Upper lobe of right lung (tissue), 1 donor: ENCODE measurements at regions not wholly inside any gene's neighbourhood (a gene's known extent, or its start where the extent isn't known, plus 50 kb on each side); places are given as distances from the start of the nearest gene placed in this dataset.

ENCODE experiments used
- ATAC-seq: fragments of 200-7000 bp; cut with Tn5 transposase; one replicate; pipeline ENCODE4 v1.9.1; 2020; ENCODE audit warnings: mild to moderate bottlenecking, moderate library complexity
- DNase-seq: peaks from one replicate; pipeline ENCODE4 v3.0.0-alpha.2; 2020
- H3K27ac ChIP-seq: fragments of 200-600 bp; one replicate; pipeline ENCODE4 v1.8.0; 2022
- H3K27me3 ChIP-seq: fragments of 200-600 bp; one replicate; pipeline ENCODE4 v1.8.0; 2022; ENCODE audit warnings: mild to moderate bottlenecking
- H3K36me3 ChIP-seq: fragments of 200-600 bp; one replicate; pipeline ENCODE4 v1.8.0; 2022
- H3K4me1 ChIP-seq: fragments of 200-600 bp; one replicate; pipeline ENCODE4 v1.8.0; 2022
- H3K4me3 ChIP-seq: fragments of 200-600 bp; one replicate; pipeline ENCODE4 v1.8.0; 2022; ENCODE audit warnings: mild to moderate bottlenecking
- H3K9me3 ChIP-seq: fragments of 200-600 bp; one replicate; pipeline ENCODE4 v1.8.0; 2022
- intact Hi-C: fragments of 100-400 bp; cut with DNase I; formaldehyde crosslinking; loops from one replicate; pipeline ENCODE4 v1.11.0; 2022
- TF ChIP-seq, protein P1 (sequence below): fragments of 200-600 bp; IDR thresholded peaks from one replicate; pipeline ENCODE4 v1.8.0; 2022; ENCODE audit warnings: antibody characterized with exemption
- donor health status: DM: no; HTN: yes; CAD: no; lungs with severe emphysema.

- Histone ChIP-seq H3K9me3 (no peaks in the 10 kb centered on the region), H3K36me3 (no peaks in the 10 kb centered on the region), H3K4me1 (no peaks in the 10 kb centered on the region), H3K27me3 (no peaks in the 10 kb centered on the region), H3K27ac (no peak overlapping the region), H3K4me3 (no peak overlapping the region)
- TF ChIP-seq, protein P1, sequence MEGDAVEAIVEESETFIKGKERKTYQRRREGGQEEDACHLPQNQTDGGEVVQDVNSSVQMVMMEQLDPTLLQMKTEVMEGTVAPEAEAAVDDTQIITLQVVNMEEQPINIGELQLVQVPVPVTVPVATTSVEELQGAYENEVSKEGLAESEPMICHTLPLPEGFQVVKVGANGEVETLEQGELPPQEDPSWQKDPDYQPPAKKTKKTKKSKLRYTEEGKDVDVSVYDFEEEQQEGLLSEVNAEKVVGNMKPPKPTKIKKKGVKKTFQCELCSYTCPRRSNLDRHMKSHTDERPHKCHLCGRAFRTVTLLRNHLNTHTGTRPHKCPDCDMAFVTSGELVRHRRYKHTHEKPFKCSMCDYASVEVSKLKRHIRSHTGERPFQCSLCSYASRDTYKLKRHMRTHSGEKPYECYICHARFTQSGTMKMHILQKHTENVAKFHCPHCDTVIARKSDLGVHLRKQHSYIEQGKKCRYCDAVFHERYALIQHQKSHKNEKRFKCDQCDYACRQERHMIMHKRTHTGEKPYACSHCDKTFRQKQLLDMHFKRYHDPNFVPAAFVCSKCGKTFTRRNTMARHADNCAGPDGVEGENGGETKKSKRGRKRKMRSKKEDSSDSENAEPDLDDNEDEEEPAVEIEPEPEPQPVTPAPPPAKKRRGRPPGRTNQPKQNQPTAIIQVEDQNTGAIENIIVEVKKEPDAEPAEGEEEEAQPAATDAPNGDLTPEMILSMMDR, result no peak
- DNase-seq, result no peak
- intact Hi-C loops, result no loop called here
- no peak for ATAC-seq
These were observed 83.8 kb upstream of the NMUR2 start for GRCh38 chr5:152488869-152489268.

DNA sequence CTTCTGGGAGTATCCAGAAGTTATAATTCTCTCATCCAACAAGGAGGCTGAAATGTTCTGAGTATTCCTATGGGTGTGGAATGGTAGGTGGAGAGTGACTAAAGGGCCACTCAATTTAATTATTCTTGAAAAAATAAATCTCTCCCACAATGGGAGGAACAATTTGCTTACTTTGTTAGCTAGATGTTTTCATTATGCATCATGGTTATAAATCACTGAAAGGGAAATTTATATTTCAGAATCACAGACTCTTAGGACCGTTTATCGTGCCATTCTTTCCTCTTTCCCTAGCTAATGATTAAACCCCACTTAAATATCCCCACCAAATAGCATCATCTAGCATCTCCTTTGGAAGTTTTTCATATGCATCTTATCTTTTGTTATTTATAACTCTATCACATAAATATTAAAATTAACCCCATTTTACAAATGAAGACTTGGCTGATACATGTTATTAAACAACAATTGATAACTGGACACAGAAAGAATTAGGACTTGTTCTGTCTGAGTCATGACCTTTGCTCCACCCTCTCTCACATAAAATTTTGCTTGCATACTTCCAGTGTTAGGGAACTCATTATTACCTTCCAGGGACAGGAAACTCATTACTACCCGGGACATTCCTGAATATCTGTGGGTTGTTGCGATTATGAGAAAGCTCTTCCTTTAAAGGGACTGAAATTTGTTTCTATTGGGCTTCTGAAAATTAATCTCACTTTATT lies 94.9 kb upstream of the NMUR2 start:
- no peak overlapping the region for H3K27ac ChIP-seq
- intact Hi-C loops, result no loop called here
- H3K4me1 ChIP-seq, result no peaks in the 10 kb centered on the region
- no peaks in the 10 kb centered on the region for H3K9me3 ChIP-seq
- ATAC-seq (no peak), DNase-seq (no peak)
- no peak overlapping the region for H3K4me3 ChIP-seq
- TF ChIP-seq, protein P1, result no peak
- no peaks in the 10 kb centered on the region for H3K36me3 ChIP-seq
- no peaks in the 10 kb centered on the region for H3K27me3 ChIP-seq

DNA sequence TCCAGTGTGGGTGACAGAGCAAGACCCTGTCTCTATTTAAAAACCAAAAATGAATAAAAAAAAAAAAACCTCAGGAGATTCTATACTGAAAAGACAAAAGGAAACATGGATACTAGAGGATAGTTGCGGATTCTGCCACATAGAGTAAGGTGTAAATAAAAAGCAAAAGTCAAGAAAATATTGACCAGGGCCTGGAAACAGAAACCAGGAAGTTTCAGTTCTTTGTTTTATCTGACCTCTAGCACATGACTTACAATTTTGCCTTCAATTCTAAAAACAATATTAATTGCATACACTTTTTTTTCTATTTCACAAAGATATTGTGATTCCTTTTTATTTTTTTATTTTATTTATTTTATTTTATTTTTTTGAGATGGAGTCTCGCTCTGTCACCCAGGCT lies 96.2 kb upstream of the NMUR2 start:
- DNase-seq, result no peak
- TF ChIP-seq, protein P1, result no peak
- Histone ChIP-seq H3K9me3 (no peaks in the 10 kb centered on the region), H3K36me3 (no peaks in the 10 kb centered on the region), H3K4me3 (no peak overlapping the region), H3K4me1 (no peaks in the 10 kb centered on the region), H3K27me3 (no peaks in the 10 kb centered on the region), H3K27ac (no peak overlapping the region)
- ATAC-seq, result no peak
- intact Hi-C loops, result no loop called here

- ATAC-seq, result peak; percentile 33
- Histone ChIP-seq H3K36me3 (no peaks in the 10 kb centered on the region), H3K27me3 (no peaks in the 10 kb centered on the region), H3K4me1 (no peaks in the 10 kb centered on the region), H3K9me3 (no peaks in the 10 kb centered on the region), H3K27ac (no peak overlapping the region), H3K4me3 (no peak overlapping the region)
- TF ChIP-seq, protein P1, result no peak
- no peak for DNase-seq
- intact Hi-C loops, result no loop called here
These were observed 98.1 kb upstream of the NMUR2 start for GRCh38 chr5:152503206-152503605.

DNA sequence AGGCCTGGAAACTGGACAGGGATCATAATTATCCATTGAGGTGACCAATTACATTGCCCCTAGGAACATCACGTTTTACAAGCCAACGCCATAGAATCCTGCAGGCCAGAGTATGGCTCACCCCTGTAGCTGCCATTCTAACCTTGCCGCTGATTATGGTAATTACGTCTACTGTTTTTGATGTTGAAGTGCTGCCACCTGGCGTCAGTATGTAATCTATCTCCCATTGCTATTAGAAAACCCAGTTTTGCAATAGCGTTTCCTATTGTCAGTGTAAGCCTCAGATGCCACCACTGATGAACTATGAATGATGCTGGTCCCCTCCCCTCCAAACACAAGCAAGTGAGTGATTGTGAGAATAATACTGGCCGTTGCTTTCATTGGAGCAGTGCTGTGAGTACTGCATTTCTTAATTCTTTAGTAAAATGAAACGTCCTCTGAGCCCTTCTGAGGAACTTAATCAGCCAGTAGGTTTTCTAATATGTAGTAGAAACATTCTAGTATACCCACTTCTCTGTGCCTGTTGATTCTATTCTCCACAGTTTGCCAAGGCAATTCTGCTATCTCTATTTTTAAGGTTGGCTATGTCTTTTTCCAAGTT lies 100.5 kb upstream of the NMUR2 start:
- ATAC-seq (peak; percentile 85), DNase-seq (no peak)
- H3K27me3 ChIP-seq, result no peaks in the 10 kb centered on the region

More for the DNA sequence above, 100.5 kb upstream of the NMUR2 start:
- intact Hi-C loops, result no loop called here
- no peak overlapping the region for H3K4me3 ChIP-seq
- no peak overlapping the region for H3K27ac ChIP-seq
- TF ChIP-seq, protein P1, result peak; percentile 62
- H3K4me1 ChIP-seq, result no peaks in the 10 kb centered on the region
- no peaks in the 10 kb centered on the region for H3K36me3 ChIP-seq
- no peaks in the 10 kb centered on the region for H3K9me3 ChIP-seq
